ENCODE measurements at regions not wholly inside any gene's neighbourhood (a gene's known extent, or its start where the extent isn't known, plus 50 kb on each side); places are given as distances from the start of the nearest gene placed in this dataset.
"Not testable (repeated sequence)": the region's sequence is repeated elsewhere in the genome, so short reads cannot be mapped to it uniquely, and the experiment has no call there.

DNA sequence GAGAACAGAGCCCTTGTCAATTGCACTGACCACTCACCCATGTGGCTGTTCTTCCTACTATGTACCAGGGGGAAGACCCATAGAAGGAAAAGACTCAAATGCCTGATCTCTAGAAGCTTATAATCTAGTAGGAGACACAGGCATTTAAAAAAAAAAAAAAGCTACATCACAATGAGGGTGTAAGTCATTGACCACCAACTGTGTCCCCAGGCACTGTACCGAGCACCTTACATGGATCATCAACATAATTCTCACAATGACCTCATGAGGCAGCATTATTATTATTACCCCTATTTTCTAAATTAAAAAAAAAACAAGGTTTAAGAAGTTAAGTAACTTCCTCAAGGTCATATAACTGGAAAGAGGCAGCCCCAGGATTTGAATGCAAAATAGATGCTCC lies 247.4 kb downstream of the SHOX2 start:
- TF ChIP-seq, protein P1, sequence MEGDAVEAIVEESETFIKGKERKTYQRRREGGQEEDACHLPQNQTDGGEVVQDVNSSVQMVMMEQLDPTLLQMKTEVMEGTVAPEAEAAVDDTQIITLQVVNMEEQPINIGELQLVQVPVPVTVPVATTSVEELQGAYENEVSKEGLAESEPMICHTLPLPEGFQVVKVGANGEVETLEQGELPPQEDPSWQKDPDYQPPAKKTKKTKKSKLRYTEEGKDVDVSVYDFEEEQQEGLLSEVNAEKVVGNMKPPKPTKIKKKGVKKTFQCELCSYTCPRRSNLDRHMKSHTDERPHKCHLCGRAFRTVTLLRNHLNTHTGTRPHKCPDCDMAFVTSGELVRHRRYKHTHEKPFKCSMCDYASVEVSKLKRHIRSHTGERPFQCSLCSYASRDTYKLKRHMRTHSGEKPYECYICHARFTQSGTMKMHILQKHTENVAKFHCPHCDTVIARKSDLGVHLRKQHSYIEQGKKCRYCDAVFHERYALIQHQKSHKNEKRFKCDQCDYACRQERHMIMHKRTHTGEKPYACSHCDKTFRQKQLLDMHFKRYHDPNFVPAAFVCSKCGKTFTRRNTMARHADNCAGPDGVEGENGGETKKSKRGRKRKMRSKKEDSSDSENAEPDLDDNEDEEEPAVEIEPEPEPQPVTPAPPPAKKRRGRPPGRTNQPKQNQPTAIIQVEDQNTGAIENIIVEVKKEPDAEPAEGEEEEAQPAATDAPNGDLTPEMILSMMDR (IDR thresholded peaks at IDR 0.05): no peak
- no peak for TF ChIP-seq POLR2A (IDR thresholded peaks at IDR 0.05)
- ATAC-seq (no peak), DNase-seq (no peak)
- 87 to 92% (median 89%) methylated on average over 1 of the region's 1 CpG for WGBS, 4 donors
- Histone ChIP-seq H3K27ac (no peak overlapping the region), H3K4me1 (peaks cover 0 to 7% (median 0%) of the 10 kb centered on the region in 12 donors), H3K27me3 (no peaks in the 10 kb centered on the region), H3K9me3 (no peaks in the 10 kb centered on the region), H3K4me3 (no peak overlapping the region), H3K36me3 (no peaks in the 10 kb centered on the region)
- intact Hi-C loops (cut with DNase I): no loop called here

DNA sequence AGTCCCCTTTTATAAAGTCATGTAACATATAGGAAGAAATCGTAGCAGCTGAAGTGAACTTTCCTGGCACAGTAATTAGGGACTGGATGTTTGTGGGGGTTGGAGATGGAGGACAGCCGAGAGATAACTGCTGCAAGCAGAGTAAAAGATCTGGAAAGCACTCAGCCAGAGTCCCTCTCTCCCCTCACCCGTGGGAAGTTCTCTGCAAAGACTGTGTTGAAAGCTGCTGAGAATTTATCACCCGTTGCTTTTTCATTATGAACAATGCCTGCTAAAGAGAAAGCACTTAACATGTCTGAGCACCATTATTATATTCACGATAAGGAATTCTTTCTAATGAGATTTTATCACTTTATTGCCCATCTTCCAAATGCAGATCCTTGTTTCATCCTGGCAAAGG lies 248.8 kb downstream of the SHOX2 start:
- intact Hi-C loops (cut with DNase I): no loop called here
- Histone ChIP-seq H3K4me1 (peaks cover 0 to 7% (median 0%) of the 10 kb centered on the region in 12 donors), H3K36me3 (no peaks in the 10 kb centered on the region), H3K4me3 (no peak overlapping the region), H3K27me3 (no peaks in the 10 kb centered on the region), H3K27ac (no peak overlapping the region), H3K9me3 (peaks cover 0 to 3% (median 0%) of the 10 kb centered on the region in 12 donors)
- no peak for TF ChIP-seq POLR2A (IDR thresholded peaks at IDR 0.05)
- TF ChIP-seq, protein P1 (IDR thresholded peaks at IDR 0.05): no peak
- ATAC-seq (no peak), DNase-seq (no peak)
- 16 to 24% (median 19%) methylated on average over 5 of the region's 5 CpGs for WGBS, 4 donors

DNA sequence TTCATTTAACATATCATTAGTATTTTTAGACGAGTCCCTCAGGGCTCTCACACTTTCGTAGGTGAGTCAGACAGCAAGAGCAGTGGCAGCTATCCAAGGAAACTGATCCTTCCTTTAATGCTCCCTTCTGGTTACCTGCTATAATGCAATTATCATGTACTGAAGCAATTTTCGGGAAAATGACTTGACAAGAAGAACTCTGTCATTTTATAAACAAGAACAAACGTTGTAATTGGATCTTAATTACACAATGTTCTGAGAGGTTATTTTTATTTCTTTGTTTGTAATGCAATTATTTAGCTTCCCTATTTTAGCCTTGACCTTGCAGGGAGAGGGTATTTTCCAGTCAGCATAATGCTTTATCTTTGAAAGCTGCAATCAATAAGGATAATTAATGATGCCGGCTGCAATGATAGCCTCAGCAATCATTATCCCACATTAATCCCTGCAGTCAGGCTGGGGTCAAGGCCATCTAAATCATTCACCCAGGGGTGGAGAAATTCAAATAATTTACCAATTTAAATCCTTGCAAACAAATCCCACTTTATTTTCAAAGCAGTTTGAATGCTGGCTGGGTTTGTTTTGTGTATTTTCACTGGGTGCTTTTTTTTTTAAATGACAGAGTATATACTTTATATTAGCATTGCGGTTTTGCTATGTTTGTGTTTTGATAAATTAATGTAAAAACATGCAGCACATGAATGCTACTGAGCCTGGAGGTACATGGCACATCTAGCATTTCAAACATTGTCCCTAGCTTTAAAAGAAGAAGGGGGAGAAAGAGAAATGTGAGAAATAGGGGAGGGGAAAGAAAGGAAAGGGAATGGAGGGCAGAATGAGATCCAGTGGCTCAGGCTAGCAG lies 249.9 kb downstream of the SHOX2 start:
- H3K4me1 ChIP-seq: peaks cover 0 to 7% (median 0%) of the 10 kb centered on the region in 12 donors
- WGBS, 4 donors: 58 to 68% (median 61%) methylated on average over 6 of the region's 6 CpGs
- H3K27me3 ChIP-seq: no peaks in the 10 kb centered on the region
- H3K27ac ChIP-seq: no peak overlapping the region
- intact Hi-C loops (cut with DNase I): no loop called here
- ATAC-seq (no peak), DNase-seq (no peak)
- no peak overlapping the region for H3K4me3 ChIP-seq
- no peaks in the 10 kb centered on the region for H3K36me3 ChIP-seq
- no peak for TF ChIP-seq POLR2A (IDR thresholded peaks at IDR 0.05)
- TF ChIP-seq, protein P1 (IDR thresholded peaks at IDR 0.05): no peak
- peaks cover 0 to 4% (median 0%) of the 10 kb centered on the region in 12 donors for H3K9me3 ChIP-seq

DNA sequence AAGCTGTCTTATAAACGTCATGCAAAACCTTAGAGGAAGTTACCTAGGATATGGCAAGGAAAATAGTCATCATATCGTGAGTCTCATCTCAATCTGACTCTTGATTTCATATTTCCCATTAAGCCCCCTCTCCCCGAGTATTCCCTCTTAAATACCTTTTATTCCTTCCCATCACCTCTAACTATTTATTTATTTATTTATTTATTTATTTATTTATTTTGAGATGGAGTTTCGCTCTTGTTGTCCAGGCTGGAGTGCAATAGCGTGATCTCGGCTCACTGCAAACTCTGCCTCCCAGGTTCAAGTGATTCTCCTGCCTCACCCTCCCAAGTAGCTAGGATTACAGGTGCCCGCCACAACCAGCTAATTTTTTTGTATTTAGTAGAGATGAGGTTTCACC lies 260.4 kb downstream of the SHOX2 start:
- DNase-seq; H3K9me3 ChIP-seq; H3K4me3 ChIP-seq; H3K27me3 ChIP-seq; H3K36me3 ChIP-seq; ATAC-seq; intact Hi-C loops (cut with DNase I); H3K27ac ChIP-seq; H3K4me1 ChIP-seq: not testable (repeated sequence)
- WGBS, 4 donors: 85 to 88% (median 86%) methylated on average over 7 of the region's 7 CpGs
